ENCODE measurements at regions not wholly inside any gene's neighbourhood (a gene's known extent, or its start where the extent isn't known, plus 50 kb on each side); places are given as distances from the start of the nearest gene placed in this dataset.

DNA sequence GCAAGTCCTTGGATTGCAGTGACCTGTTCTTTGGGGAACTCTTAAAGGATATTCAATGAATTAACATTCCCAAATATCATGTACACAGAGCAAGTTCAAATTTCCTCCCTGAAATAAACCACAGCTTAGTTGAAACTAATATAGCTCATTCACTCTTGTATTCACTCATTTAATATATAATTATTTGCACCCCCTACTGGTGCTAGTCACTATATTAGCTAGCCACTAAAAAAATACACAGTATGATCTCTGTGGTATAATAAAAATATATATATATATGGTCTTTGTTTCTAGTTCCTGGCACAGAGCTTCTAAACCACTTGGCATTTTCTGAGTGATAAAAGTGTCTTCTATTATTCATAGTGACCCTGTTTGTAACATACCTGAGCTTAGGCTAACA lies 177.3 kb upstream of the LYPLAL1 start:
- TF ChIP-seq, protein P1, sequence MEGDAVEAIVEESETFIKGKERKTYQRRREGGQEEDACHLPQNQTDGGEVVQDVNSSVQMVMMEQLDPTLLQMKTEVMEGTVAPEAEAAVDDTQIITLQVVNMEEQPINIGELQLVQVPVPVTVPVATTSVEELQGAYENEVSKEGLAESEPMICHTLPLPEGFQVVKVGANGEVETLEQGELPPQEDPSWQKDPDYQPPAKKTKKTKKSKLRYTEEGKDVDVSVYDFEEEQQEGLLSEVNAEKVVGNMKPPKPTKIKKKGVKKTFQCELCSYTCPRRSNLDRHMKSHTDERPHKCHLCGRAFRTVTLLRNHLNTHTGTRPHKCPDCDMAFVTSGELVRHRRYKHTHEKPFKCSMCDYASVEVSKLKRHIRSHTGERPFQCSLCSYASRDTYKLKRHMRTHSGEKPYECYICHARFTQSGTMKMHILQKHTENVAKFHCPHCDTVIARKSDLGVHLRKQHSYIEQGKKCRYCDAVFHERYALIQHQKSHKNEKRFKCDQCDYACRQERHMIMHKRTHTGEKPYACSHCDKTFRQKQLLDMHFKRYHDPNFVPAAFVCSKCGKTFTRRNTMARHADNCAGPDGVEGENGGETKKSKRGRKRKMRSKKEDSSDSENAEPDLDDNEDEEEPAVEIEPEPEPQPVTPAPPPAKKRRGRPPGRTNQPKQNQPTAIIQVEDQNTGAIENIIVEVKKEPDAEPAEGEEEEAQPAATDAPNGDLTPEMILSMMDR (IDR thresholded peaks at IDR 0.05 in 8 of 11, conservative IDR thresholded peaks at IDR 0.05 in 3 of 11), result no peak
- TF ChIP-seq POLR2A (IDR thresholded peaks at IDR 0.05) (no peak), POLR2AphosphoS5 (IDR thresholded peaks at IDR 0.05) (no peak)
